Stimulated activated CD8-positive, alpha-beta memory T cell treated with anti-CD3 and anti-CD28 coated beads, Interleukin-15, amount 100 ng/mL, for 48 hours (primary cell): ENCODE measurements at regions not wholly inside any gene's neighbourhood (a gene's known extent, or its start where the extent isn't known, plus 50 kb on each side); places are given as distances from the start of the nearest gene placed in this dataset.
"Not testable (repeated sequence)": the region's sequence is repeated elsewhere in the genome, so short reads cannot be mapped to it uniquely, and the experiment has no call there.

Source experiments
- DNase-seq, 2 donors: peaks; one replicate each; pipeline ENCODE4 v3.0.0-alpha.2; 2020; ENCODE audit warnings: low read depth in 2 of 2

GRCh38 chr9:103068753-103069152 is 73.6 kb downstream of the CYLC2 start:
- DNase-seq, result no peak

GRCh38 chr9:103078581-103078980 is 83.4 kb downstream of the CYLC2 start:
- DNase-seq, result no peak

- DNase-seq, result no peak
These were observed 87.4 kb downstream of the CYLC2 start for GRCh38 chr9:103082494-103082893.

GRCh38 chr9:103089357-103089756 is 94.2 kb downstream of the CYLC2 start:
- no peak for DNase-seq

GRCh38 chr9:103104101-103104500 is 109.0 kb downstream of the CYLC2 start:
- no peak for DNase-seq

GRCh38 chr9:103116246-103116645 is 121.1 kb downstream of the CYLC2 start:
- DNase-seq, result no peak

- DNase-seq, result no peak
These were observed 131.4 kb downstream of the CYLC2 start for GRCh38 chr9:103126494-103126893.

GRCh38 chr9:103139891-103140290 is 144.8 kb downstream of the CYLC2 start:
- DNase-seq, result no peak

- DNase-seq, result no peak
These were observed 157.3 kb downstream of the CYLC2 start for GRCh38 chr9:103152473-103152872.

GRCh38 chr9:103167530-103167929 is 172.4 kb downstream of the CYLC2 start:
- DNase-seq, result no peak

GRCh38 chr9:103168254-103168653 is 173.1 kb downstream of the CYLC2 start:
- no peak for DNase-seq

- no peak for DNase-seq
These were observed 174.7 kb downstream of the CYLC2 start for GRCh38 chr9:103169798-103170197.

GRCh38 chr9:103183701-103184171 is 188.6 kb downstream of the CYLC2 start:
- DNase-seq, result no peak

- no peak for DNase-seq
These were observed 191.8 kb downstream of the CYLC2 start for GRCh38 chr9:103186959-103187358.

GRCh38 chr9:103188781-103189350 is 193.7 kb downstream of the CYLC2 start:
- DNase-seq, result no peak

GRCh38 chr9:103193992-103194391 is 198.9 kb downstream of the CYLC2 start:
- no peak for DNase-seq

- DNase-seq, result no peak
These were observed 208.0 kb downstream of the CYLC2 start for GRCh38 chr9:103203172-103203571.

GRCh38 chr9:103205881-103206585 is 210.9 kb downstream of the CYLC2 start:
- DNase-seq, result not testable (repeated sequence)

- no peak for DNase-seq
These were observed 215.5 kb downstream of the CYLC2 start for GRCh38 chr9:103210607-103211006.

GRCh38 chr9:103215197-103215596 is 220.1 kb downstream of the CYLC2 start:
- DNase-seq, result no peak

- DNase-seq, result no peak
These were observed 230.8 kb downstream of the CYLC2 start for GRCh38 chr9:103225702-103226646.

GRCh38 chr9:103226647-103227013 is 231.5 kb downstream of the CYLC2 start:
- DNase-seq, result no peak
